ENCODE measurements at regions not wholly inside any gene's neighbourhood (a gene's known extent, or its start where the extent isn't known, plus 50 kb on each side); places are given as distances from the start of the nearest gene placed in this dataset.
"Not testable (repeated sequence)": the region's sequence is repeated elsewhere in the genome, so short reads cannot be mapped to it uniquely, and the experiment has no call there.

DNA sequence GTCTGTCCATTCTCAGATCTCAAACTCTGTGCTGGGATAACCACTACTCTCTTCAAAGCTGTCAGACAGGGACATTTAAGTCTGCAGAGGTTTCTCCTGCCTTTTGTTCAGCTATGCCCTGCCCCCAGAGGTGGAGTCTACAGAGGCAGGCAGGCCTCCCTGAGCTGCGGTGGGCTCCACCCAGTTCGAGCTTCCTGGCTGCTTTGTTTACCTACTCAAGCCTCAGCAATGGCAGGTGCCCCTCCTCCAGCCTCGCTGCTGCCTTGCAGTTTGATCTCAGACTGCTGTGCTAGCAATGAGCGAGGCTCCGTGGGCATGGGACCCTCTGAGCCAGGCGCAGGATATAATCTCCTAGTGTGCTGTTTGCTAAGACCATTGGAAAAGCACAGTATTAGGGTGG, 53.1 kb upstream of the HUNK start:
- not testable (repeated sequence) for H3K9ac ChIP-seq (ENCODE audit: low read length); H4K20me1 ChIP-seq (ENCODE audit: insufficient read depth, low read length); H3K4me1 ChIP-seq (ENCODE audit: insufficient read depth, low read length, severe bottlenecking); H3K4me2 ChIP-seq (ENCODE audit: low read length); H3K79me2 ChIP-seq (ENCODE audit: insufficient read depth, low read length); H2AFZ ChIP-seq (ENCODE audit: low read length); H3K9me2 ChIP-seq (ENCODE audit: low read depth, low read length); H3K4me3 ChIP-seq (ENCODE audit: low read depth, low read length, poor library complexity, severe bottlenecking); H3K9me3 ChIP-seq (ENCODE audit: low read length); H3F3A ChIP-seq (ENCODE audit: insufficient read depth, low read length); H3K36me3 ChIP-seq (ENCODE audit: insufficient read depth, low read length); H3K27ac ChIP-seq (ENCODE audit: low read depth, low read length, poor library complexity, severe bottlenecking); H3K27me3 ChIP-seq (ENCODE audit: insufficient read depth, low read length)

- H4K20me1 ChIP-seq (ENCODE audit: insufficient read depth, low read length); H3K4me1 ChIP-seq (ENCODE audit: insufficient read depth, low read length, severe bottlenecking); H3K4me3 ChIP-seq (ENCODE audit: low read depth, low read length, poor library complexity, severe bottlenecking); H3F3A ChIP-seq (ENCODE audit: insufficient read depth, low read length); H3K9ac ChIP-seq (ENCODE audit: low read length); H3K9me2 ChIP-seq (ENCODE audit: low read depth, low read length); H3K79me2 ChIP-seq (ENCODE audit: insufficient read depth, low read length); H3K36me3 ChIP-seq (ENCODE audit: insufficient read depth, low read length); H2AFZ ChIP-seq (ENCODE audit: low read length); H3K4me2 ChIP-seq (ENCODE audit: low read length); H3K27ac ChIP-seq (ENCODE audit: low read depth, low read length, poor library complexity, severe bottlenecking); H3K9me3 ChIP-seq (ENCODE audit: low read length); H3K27me3 ChIP-seq (ENCODE audit: insufficient read depth, low read length): not testable (repeated sequence)
These were observed 58.5 kb upstream of the HUNK start for GRCh38 chr21:31814356-31814755.

DNA sequence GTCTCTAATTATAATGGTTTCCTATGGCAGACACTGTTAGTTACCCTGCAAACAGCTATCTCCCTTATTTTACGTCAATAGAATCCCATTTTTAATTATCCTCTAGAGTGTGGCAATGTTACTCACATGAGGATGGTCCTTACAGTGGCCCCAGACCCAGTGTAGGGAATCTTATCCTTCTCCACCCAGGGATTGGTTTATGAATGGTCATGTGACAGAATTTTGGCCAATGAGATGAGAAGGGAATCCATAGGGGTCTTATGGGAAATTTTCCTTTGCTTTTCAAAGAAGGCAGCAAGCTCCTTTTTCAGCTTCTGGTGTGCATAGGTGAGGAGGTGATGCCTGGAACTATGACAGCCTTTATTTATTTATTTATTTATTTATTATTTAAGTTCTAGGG, 59.0 kb upstream of the HUNK start:
- H3K36me3 ChIP-seq (ENCODE audit: insufficient read depth, low read length) = no peaks in the 10 kb centered on the region
- no peak overlapping the region for H2AFZ ChIP-seq (ENCODE audit: low read length)
- H4K20me1 ChIP-seq (ENCODE audit: insufficient read depth, low read length) = no peaks in the 10 kb centered on the region
- no peak overlapping the region for H3K27ac ChIP-seq (ENCODE audit: low read depth, low read length, poor library complexity, severe bottlenecking)
- H3K4me1 ChIP-seq (ENCODE audit: insufficient read depth, low read length, severe bottlenecking) = no peaks in the 10 kb centered on the region
- H3K4me2 ChIP-seq (ENCODE audit: low read length) = no peak overlapping the region
- no peak overlapping the region for H3K9ac ChIP-seq (ENCODE audit: low read length)
- no peaks in the 10 kb centered on the region for H3K9me2 ChIP-seq (ENCODE audit: low read depth, low read length)
- no peaks in the 10 kb centered on the region for H3F3A ChIP-seq (ENCODE audit: insufficient read depth, low read length)
- no peaks in the 10 kb centered on the region for H3K9me3 ChIP-seq (ENCODE audit: low read length)
- H3K79me2 ChIP-seq (ENCODE audit: insufficient read depth, low read length) = no peaks in the 10 kb centered on the region
- H3K27me3 ChIP-seq (ENCODE audit: insufficient read depth, low read length) = no peaks in the 10 kb centered on the region
- H3K4me3 ChIP-seq (ENCODE audit: low read depth, low read length, poor library complexity, severe bottlenecking) = no peak overlapping the region
- no peak for TF ChIP-seq EZH2 (IDR thresholded peaks at IDR 0.05; ENCODE audit: borderline replicate concordance, low read length)
- TF ChIP-seq, protein P1, sequence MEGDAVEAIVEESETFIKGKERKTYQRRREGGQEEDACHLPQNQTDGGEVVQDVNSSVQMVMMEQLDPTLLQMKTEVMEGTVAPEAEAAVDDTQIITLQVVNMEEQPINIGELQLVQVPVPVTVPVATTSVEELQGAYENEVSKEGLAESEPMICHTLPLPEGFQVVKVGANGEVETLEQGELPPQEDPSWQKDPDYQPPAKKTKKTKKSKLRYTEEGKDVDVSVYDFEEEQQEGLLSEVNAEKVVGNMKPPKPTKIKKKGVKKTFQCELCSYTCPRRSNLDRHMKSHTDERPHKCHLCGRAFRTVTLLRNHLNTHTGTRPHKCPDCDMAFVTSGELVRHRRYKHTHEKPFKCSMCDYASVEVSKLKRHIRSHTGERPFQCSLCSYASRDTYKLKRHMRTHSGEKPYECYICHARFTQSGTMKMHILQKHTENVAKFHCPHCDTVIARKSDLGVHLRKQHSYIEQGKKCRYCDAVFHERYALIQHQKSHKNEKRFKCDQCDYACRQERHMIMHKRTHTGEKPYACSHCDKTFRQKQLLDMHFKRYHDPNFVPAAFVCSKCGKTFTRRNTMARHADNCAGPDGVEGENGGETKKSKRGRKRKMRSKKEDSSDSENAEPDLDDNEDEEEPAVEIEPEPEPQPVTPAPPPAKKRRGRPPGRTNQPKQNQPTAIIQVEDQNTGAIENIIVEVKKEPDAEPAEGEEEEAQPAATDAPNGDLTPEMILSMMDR (IDR thresholded peaks at IDR 0.05; ENCODE audit: low read length) = no peak

DNA sequence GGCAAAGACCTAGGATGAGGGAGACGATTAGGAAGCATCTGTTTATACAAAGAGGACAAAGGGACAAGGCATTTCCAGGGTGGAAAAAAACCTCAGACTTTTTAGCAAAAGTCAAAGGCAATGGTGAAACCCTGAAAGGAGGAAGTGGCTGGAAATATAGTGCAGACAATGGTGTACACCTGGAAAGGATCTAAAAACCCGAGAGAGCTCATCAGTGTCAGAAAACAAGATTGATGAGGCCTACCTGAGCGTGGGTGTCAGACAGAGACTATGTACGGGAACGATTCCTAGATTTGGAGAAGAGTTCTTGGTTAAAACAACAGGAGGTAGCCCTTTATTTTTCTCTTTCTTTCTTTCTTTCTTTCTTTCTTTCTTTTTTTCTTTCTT, 68.8 kb upstream of the HUNK start:
- Histone ChIP-seq H3K4me3 (ENCODE audit: low read depth, low read length, poor library complexity, severe bottlenecking) (no peak overlapping the region), H3K9me3 (ENCODE audit: low read length) (no peaks in the 10 kb centered on the region), H3K27me3 (ENCODE audit: insufficient read depth, low read length) (peaks cover 3% of the 10 kb centered on the region; the same call in 1 of the 2 replicates), H3K36me3 (ENCODE audit: insufficient read depth, low read length) (no peaks in the 10 kb centered on the region), H3F3A (ENCODE audit: insufficient read depth, low read length) (no peaks in the 10 kb centered on the region), H4K20me1 (ENCODE audit: insufficient read depth, low read length) (no peaks in the 10 kb centered on the region), H3K4me1 (ENCODE audit: insufficient read depth, low read length, severe bottlenecking) (no peaks in the 10 kb centered on the region), H3K9ac (ENCODE audit: low read length) (no peak overlapping the region), H2AFZ (ENCODE audit: low read length) (no peak overlapping the region), H3K79me2 (ENCODE audit: insufficient read depth, low read length) (no peaks in the 10 kb centered on the region), H3K27ac (ENCODE audit: low read depth, low read length, poor library complexity, severe bottlenecking) (no peak overlapping the region), H3K9me2 (ENCODE audit: low read depth, low read length) (no peaks in the 10 kb centered on the region), H3K4me2 (ENCODE audit: low read length) (no peak overlapping the region)
- TF ChIP-seq, protein P1 (IDR thresholded peaks at IDR 0.05; ENCODE audit: low read length) = no peak
- TF ChIP-seq EZH2 (IDR thresholded peaks at IDR 0.05; ENCODE audit: borderline replicate concordance, low read length) = no peak
